Epidermal melanocyte (primary cell): ENCODE measurements at regions not wholly inside any gene's neighbourhood (a gene's known extent, or its start where the extent isn't known, plus 50 kb on each side); places are given as distances from the start of the nearest gene placed in this dataset.
"Not testable (repeated sequence)": the region's sequence is repeated elsewhere in the genome, so short reads cannot be mapped to it uniquely, and the experiment has no call there.

ENCODE experiments used
- DNase-seq: peaks from one replicate; pipeline ENCODE4 v3.0.0; 2011; ENCODE audit warnings: low spot score; ENCODE audit not compliant: insufficient read length

DNA sequence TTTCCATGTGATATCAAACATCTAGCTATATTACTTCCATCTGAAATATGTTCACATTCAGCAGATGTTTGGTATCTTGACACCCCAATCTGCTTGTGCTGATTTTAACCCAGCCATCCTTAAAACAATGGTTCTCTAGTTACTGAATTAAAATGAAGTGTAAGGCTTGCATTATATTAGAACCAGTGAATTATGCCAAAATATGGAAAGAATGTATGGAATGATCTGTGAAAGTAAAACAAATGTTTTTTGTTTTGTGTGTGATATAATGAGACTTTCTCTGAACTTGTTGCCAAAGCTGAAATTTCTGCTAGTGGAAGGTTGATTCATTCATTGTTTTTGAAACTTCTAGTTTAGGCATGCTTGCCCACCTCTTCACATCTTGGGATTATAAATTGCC is 317.1 kb downstream of the MEX3B start:
- DNase-seq, result no peak

GRCh38 chr15:81725590-81725989 is 320.2 kb downstream of the MEX3B start:
- no peak for DNase-seq

DNA sequence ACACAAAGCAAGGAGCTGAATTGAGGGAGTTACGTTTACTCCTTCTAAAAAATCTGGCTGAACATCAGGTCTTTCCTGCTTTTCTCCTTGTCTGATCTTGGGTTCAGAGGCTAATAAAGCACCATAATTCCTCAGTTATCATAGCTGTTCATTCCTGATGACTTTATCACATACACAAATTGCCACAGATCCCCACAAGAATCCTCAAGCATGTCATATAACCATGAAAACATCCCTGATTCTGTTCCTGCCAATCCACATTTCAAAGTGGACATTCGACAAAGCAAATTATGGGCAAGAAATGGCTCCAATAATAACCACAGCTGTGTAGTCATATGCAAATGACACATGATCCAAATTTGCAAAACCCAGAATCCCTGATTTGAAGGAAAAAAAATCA is 321.3 kb downstream of the MEX3B start:
- DNase-seq, result no peak

DNA sequence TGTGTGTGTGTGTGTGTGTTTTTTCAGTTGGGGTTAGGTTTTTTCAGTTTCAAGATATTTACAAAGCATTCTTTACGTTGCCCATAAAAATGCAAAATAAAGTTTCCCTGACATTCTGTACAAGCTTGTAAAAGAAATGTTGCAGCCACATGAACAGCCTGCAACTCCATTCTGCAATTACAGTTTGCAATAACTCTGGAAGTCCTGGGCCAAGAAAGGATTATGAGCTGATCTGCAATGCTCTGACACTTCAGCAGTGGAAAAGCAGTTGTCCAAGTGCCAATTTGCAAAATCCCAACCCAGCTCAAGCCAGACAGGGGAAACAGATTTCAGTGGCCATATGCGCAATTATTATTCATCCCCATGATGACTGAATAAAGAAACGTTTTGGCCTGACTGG is 322.1 kb downstream of the MEX3B start:
- no peak for DNase-seq

DNA sequence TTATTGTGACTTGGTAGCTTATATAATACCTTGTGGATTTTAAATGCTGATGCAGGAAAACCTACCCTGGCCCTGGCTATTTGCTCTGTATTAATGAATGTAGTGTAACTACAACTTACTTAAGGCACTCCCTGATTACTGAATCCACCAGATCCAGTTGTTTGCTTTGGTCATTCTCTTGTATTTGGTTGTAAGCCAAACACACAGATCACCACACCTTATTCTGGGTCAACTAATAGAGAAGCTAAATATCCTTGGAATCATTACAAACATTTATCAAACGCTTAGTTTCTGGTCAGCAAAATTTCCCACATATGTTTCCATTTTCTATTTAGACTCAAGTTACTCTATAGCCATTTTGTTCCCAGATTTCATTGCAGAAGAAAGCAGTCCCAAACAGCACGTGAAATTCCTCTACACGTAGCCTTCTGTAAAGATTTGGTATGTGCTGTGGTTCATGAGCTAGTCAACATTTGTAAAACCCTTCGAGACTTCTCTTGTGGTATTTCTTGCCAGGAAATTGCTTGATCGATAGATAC is 322.6 kb downstream of the MEX3B start:
- DNase-seq, result no peak

- not testable (repeated sequence) for DNase-seq
These were observed 329.4 kb downstream of the MEX3B start for GRCh38 chr15:81716468-81716867.

DNA sequence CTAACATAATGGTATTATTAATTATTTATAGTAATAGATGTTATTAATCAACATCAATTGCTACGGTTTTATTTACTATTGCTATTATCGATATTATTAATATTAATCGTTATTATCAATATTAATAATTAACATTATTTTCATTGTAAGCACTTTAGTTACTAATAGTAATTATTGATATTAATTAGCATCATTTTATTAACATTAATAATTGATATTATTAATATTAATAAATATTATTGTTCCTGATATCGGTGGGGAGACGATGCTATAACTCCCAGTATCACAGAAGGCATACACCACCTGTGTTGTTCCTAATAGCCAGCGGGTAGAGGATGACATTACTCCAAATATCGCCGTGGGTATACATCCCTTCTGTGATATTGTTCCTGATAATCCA is 335.5 kb downstream of the MEX3B start:
- DNase-seq, result no peak

DNA sequence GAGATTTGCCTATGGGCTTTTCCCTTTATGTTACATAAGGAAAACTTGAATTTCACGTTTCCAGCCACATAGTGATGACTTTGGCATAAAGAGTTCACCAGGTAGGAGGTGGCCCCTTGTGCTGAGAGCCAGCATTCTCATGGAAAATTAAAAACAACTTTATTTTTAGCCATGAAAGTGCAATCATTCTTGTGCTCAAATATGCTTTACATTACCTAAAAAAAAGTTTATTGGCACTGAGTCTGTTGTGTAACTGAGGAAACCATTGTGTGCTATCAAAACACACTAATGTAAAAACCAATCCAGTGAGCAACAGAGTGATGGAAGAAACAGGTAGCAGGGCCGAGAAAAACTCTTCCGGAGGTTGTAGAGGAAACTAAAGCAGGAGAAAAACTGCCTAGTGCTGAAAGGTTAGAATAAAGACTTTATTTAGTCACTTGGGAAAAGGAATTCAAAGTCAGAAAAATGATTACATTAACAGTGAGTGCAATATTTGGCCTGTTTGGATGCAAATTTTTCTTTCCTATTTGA is 332.9 kb upstream of the TMC3 start:
- not testable (repeated sequence) for DNase-seq

DNA sequence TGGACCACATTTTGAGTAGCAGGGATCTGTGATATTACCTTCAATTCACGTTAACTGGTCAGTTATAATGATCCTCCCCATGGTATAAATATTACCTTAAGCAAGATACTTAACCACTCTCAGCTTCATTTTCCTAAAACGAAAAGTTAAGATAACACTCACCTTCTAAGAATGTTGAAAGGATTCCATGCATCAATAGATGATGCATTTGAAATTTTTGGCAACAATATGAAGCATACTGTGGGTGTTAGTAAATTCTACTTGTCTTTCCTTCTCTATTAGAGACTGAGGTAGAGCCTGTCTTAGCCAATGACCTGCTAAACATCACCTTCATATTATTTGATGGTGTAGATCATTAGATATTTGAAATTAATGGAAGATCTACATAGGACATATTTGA is 331.7 kb upstream of the TMC3 start:
- not testable (repeated sequence) for DNase-seq

- no peak for DNase-seq
These were observed 312.0 kb upstream of the TMC3 start for GRCh38 chr15:81686021-81686420.

DNA sequence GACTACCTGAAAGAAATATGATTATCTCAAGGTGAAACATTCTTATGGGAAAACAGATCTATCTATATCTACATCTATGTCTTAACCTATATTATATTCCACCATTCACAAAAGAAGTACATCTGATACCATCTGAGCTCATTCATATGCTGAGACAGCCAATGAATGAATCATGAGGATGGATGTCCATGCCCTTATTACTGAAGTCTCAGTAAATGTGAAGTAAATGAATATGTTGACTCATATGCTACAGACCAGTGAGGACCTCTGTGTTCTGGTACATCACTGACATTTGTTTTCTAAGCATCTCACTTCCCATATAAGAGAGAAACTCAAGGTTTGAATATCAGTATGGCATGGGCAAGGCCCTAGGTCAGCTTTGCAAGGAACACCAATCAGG is 311.2 kb upstream of the TMC3 start:
- no peak for DNase-seq

GRCh38 chr15:81680829-81681228 is 306.8 kb upstream of the TMC3 start:
- no peak for DNase-seq

- no peak for DNase-seq
These were observed 292.8 kb upstream of the TMC3 start for GRCh38 chr15:81666839-81667238.

- DNase-seq, result no peak
These were observed 287.0 kb upstream of the TMC3 start for GRCh38 chr15:81660976-81661375.

GRCh38 chr15:81653259-81653658 is 279.2 kb upstream of the TMC3 start:
- DNase-seq, result no peak

DNA sequence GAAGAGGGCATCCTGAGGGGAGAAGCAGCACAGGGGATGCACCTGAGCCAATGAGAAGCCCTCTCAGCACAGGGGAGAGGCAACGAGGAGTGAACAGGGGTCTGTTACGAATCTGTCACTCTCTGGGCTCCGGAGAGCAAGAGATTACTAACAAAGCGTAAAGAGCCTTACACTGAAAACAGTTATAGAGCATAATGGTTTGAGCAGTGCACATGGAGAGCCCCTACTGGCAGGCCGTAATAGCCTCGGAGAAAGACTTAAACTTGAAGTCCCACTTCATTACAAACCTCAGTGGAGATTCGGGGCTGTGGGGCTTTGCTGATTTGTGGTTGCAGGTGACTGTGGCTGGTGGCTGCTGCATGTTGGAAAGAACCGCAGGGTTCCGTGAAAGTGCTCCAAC is 271.5 kb upstream of the TMC3 start:
- DNase-seq, result no peak

DNA sequence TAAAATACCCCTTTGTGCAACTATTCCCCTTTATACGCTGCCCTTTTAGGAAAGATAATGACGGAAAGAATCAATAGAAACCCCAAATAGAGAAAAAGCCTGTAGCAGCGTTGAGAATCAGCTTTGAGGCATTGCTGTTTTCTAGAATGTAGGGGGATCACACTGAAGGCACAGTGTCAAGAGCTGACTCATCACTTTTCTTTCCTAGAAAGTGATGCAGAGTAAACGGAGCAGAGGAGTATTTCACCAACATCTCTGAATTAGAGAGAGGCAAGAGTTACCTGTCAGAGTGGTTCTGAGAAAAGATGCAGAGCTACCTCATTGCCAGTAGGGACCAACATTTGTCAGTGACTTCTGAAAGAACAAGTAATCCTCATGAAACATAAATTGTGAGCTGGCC is 269.8 kb upstream of the TMC3 start:
- DNase-seq, result no peak

GRCh38 chr15:81642451-81642990 is 268.5 kb upstream of the TMC3 start:
- peak; percentile 16 for DNase-seq

DNA sequence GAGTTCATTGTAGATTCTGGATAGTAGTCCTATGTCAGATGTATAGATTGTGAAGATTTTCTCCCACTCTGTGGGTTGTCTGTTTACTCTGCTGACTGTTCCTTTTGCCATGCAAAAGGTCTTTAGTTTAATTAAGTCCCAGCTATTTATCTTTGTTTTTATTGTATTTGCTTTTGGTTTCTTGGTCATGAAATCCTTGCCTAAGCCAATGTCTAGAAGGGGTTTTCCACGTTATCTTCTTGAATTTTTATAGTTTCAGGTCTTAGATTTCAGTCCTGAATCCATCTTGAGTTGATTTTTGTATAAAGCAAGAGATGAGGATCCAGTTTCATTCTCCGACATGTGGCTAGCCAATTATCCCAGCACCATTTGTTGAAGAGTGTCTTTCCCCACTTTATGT is 262.1 kb upstream of the TMC3 start:
- DNase-seq, result not testable (repeated sequence)

- DNase-seq, result no peak
These were observed 259.9 kb upstream of the TMC3 start for GRCh38 chr15:81633889-81634288.

- no peak for DNase-seq
These were observed 251.9 kb upstream of the TMC3 start for GRCh38 chr15:81625896-81626295.

GRCh38 chr15:81619002-81619401 is 245.0 kb upstream of the TMC3 start:
- no peak for DNase-seq

- DNase-seq, result no peak
These were observed 238.6 kb upstream of the TMC3 start for GRCh38 chr15:81612631-81613030.

DNA sequence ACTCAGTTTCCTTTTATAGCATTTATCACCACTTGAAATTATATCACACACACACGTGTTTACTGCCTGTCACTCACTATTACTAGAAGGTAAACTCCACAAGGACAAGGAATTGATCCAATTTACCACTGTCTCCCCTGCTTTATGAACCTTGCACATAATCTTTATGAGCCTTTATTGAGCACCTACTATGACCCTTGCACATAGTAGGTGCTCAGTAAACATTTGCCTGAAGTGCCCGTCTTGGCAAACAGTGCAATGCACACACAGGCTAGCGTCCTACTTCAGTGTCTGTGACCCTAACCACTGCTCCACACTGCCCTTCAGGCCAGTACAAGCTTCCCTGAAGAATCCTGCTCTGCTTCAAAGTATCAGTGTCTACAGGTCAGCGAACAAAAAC is 237.7 kb upstream of the TMC3 start:
- DNase-seq, result no peak
